ENCODE measurements at regions not wholly inside any gene's neighbourhood (a gene's known extent, or its start where the extent isn't known, plus 50 kb on each side); places are given as distances from the start of the nearest gene placed in this dataset.
"Not testable (repeated sequence)": the region's sequence is repeated elsewhere in the genome, so short reads cannot be mapped to it uniquely, and the experiment has no call there.

DNA sequence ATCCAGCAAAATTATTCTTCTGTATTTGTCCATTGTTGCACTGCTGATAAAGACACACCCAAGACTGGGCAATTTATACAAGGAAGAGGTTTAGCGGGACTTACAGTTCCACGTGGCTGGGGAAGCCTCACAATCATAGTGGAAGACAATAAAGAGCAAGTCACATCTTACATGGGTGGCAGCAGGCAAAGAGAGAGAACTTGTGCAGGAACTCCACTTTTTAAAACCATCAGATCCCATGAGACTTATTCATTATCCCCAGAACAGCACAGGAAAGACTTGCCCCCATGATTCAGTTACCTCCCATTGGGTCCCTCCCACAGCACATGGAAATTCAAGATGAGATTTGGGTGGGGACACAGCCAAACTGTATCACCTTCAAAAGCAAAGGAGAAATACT, 286.5 kb upstream of the ECI2 start:
- Histone ChIP-seq H3K27me3 (no peaks in the 10 kb centered on the region), H3K36me3 (no peaks in the 10 kb centered on the region), H3K27ac (no peak overlapping the region), H3K9me3 (peaks cover 0 to 6% (median 2%) of the 10 kb centered on the region in 4 donors), H3K4me3 (no peak overlapping the region), H3K4me1 (no peaks in the 10 kb centered on the region)
- intact Hi-C loops (cut with DNase I; ENCODE audit: low total_unique reads) = no loop called here
- TF ChIP-seq, protein P1, sequence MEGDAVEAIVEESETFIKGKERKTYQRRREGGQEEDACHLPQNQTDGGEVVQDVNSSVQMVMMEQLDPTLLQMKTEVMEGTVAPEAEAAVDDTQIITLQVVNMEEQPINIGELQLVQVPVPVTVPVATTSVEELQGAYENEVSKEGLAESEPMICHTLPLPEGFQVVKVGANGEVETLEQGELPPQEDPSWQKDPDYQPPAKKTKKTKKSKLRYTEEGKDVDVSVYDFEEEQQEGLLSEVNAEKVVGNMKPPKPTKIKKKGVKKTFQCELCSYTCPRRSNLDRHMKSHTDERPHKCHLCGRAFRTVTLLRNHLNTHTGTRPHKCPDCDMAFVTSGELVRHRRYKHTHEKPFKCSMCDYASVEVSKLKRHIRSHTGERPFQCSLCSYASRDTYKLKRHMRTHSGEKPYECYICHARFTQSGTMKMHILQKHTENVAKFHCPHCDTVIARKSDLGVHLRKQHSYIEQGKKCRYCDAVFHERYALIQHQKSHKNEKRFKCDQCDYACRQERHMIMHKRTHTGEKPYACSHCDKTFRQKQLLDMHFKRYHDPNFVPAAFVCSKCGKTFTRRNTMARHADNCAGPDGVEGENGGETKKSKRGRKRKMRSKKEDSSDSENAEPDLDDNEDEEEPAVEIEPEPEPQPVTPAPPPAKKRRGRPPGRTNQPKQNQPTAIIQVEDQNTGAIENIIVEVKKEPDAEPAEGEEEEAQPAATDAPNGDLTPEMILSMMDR (IDR thresholded peaks at IDR 0.05) = no peak
- 4 to 36% (median 23%) methylated on average over 2 of the region's 2 CpGs for WGBS, 5 donors
- no peak for DNase-seq

DNA sequence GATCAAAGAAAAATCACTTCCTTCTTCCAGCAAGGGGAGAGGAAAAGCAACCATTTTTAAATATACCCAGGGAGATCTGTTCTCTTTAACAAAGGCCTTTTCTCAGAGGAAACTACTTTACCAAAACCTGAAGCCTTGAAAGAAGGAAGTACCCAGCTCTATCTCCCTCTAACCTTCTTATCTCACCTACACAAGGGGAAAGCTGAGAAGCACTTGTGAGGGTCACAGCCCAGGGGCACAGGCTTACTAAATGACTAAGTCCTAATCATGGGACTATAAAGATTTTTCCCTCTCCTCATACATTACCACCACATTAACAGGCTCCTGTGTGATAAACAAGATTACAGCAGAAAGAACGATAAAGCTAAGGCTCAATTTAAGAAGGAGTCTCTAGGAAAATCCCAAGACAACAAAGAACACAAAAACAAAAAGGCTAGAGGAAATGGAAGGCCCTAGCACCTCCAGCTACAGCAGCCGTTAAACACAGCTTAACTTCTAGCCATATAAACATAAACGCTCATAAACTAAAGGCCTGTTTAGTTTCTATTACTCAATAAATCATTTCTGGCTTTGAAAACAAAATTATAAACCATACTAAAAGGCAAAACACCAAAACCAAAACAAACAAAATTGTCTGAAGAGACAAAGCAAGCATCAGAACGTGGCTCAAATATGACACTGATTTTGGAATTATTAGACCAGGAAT, 284.9 kb upstream of the ECI2 start:
- no peaks in the 10 kb centered on the region for H3K36me3 ChIP-seq
- no peaks in the 10 kb centered on the region for H3K27me3 ChIP-seq
- 67 to 78% (median 69%) methylated on average over 4 of the region's 4 CpGs for WGBS, 5 donors
- peaks cover 0 to 6% (median 2%) of the 10 kb centered on the region in 4 donors for H3K9me3 ChIP-seq
- intact Hi-C loops (cut with DNase I; ENCODE audit: low total_unique reads) = no loop called here
- H3K4me1 ChIP-seq = no peaks in the 10 kb centered on the region
- H3K4me3 ChIP-seq = no peak overlapping the region
- TF ChIP-seq, protein P1 (IDR thresholded peaks at IDR 0.05) = no peak
- no peak for TF ChIP-seq POLR2AphosphoS5 (IDR thresholded peaks at IDR 0.05)
- no peak for TF ChIP-seq EP300 (IDR thresholded peaks at IDR 0.05)
- TF ChIP-seq POLR2A (IDR thresholded peaks at IDR 0.05) = no peak
- H3K27ac ChIP-seq = no peak overlapping the region
- no peak for DNase-seq

DNA sequence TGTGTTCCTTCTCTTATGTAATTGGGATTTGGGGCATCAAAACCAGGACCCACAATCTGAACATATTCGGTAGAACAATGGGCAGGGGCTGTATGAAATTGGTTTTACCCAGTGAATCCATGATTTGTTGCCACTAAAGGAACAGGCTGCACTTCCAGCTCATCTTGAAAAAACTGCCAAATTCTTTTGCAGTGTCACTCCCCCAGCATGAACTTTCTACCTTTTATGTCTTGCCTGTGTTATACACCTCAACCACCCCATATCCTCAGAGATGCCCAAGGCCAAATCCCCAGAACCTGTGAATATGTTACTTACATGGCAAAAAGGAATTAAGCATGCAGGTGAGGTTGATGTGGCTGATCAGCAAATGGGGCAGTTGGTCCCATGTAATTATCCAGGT, 280.2 kb upstream of the ECI2 start:
- WGBS, 5 donors = 0 to 76% (median 38%) methylated on average over 1 of the region's 1 CpG
- Histone ChIP-seq H3K36me3 (no peaks in the 10 kb centered on the region), H3K9me3 (no peaks in the 10 kb centered on the region), H3K27me3 (no peaks in the 10 kb centered on the region), H3K4me3 (no peak overlapping the region), H3K4me1 (no peaks in the 10 kb centered on the region), H3K27ac (no peak overlapping the region)
- DNase-seq = no peak
- TF ChIP-seq, protein P1 (IDR thresholded peaks at IDR 0.05) = no peak
- no peak for TF ChIP-seq POLR2A (IDR thresholded peaks at IDR 0.05)
- no peak for TF ChIP-seq POLR2AphosphoS5 (IDR thresholded peaks at IDR 0.05)
- TF ChIP-seq EP300 (IDR thresholded peaks at IDR 0.05) = no peak
- intact Hi-C loops (cut with DNase I; ENCODE audit: low total_unique reads) = no loop called here

DNA sequence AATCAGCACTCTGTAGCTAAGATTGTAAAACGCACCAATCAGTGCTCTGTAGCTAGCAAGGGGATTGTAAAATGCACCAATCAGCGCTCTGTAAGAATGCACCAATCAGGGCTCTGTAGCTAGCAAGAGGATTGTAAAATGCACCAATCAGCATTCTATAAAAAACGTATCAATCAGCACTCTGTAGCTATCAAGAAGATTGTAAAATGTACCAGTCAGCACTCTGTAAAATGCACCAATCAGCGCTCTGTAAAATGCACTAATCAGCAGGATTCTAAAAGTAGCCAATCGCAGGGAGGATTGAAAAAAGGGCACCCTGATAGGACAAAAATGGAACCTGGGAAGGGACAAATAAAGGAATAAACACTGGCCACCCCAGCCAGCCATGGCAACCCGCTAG, 278.7 kb upstream of the ECI2 start:
- H3K36me3 ChIP-seq; H3K27ac ChIP-seq; intact Hi-C loops (cut with DNase I; ENCODE audit: low total_unique reads); H3K4me3 ChIP-seq; H3K27me3 ChIP-seq; H3K4me1 ChIP-seq; DNase-seq; H3K9me3 ChIP-seq: not testable (repeated sequence)
- WGBS, 5 donors = 72 to 91% (median 79%) methylated on average over 6 of the region's 6 CpGs

DNA sequence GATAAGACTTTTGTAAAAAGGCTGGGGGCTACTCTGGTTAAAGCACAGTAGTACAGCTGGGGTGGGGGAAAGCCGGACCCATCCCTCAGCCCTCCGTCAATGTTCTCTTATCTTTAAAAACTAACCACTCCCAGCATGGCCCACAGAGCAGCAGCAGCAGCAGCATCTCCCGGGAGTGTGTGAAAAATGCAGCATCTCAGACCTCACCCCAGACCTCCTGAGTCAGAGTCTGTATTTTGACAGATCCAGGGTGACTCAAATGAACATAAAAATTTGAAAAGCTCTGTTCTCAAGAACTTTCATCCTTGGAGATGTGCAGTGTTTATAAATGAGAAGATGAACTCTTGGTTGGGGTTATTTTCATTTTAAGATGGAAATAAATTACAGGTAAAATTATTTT, 277.7 kb upstream of the ECI2 start:
- no peaks in the 10 kb centered on the region for H3K4me1 ChIP-seq
- no peak for TF ChIP-seq POLR2AphosphoS5 (IDR thresholded peaks at IDR 0.05)
- TF ChIP-seq, protein P1 (IDR thresholded peaks at IDR 0.05) = no peak
- TF ChIP-seq POLR2A (IDR thresholded peaks at IDR 0.05) = no peak
- no peak for TF ChIP-seq EP300 (IDR thresholded peaks at IDR 0.05)
- DNase-seq = no peak
- no peaks in the 10 kb centered on the region for H3K36me3 ChIP-seq
- intact Hi-C loops (cut with DNase I; ENCODE audit: low total_unique reads) = no loop called here
- no peak overlapping the region for H3K27ac ChIP-seq
- no peaks in the 10 kb centered on the region for H3K9me3 ChIP-seq
- H3K4me3 ChIP-seq = no peak overlapping the region
- WGBS, 5 donors = 43 to 70% (median 55%) methylated on average over 3 of the region's 3 CpGs
- H3K27me3 ChIP-seq = no peaks in the 10 kb centered on the region

Data from stomach (tissue), 8 donors.